HCT116 (cell line): ENCODE measurements at regions not wholly inside any gene's neighbourhood (a gene's known extent, or its start where the extent isn't known, plus 50 kb on each side); places are given as distances from the start of the nearest gene placed in this dataset.

Source experiments
- EZH2 ChIP-seq: fragments of 200-600 bp; sonication (generic); IDR thresholded peaks from 2 replicates; pipeline ENCODE4 v1.6.1; 2017; ENCODE audit warnings: antibody characterized with exemption, mixed run types
- POLR2A ChIP-seq: IDR thresholded peaks from 2 replicates; pipeline ENCODE4 v1.7.0; 2011; ENCODE audit warnings: borderline replicate concordance; ENCODE audit not compliant: insufficient read depth, insufficient read length; ENCODE audit errors: extremely low read depth
- RAD21 ChIP-seq: IDR thresholded peaks from 2 replicates; pipeline ENCODE4 v1.6.1; 2012; ENCODE audit warnings: low read depth, mild to moderate bottlenecking
- REST ChIP-seq: IDR thresholded peaks from 2 replicates; pipeline ENCODE4 v1.6.1; 2012; ENCODE audit warnings: low read depth
- SRF ChIP-seq: IDR thresholded peaks from 2 replicates; pipeline ENCODE4 v1.6.1; 2012; ENCODE audit warnings: low read depth
- TCF7L2 ChIP-seq: IDR thresholded peaks from 2 replicates; pipeline ENCODE4 v1.7.0; 2011; ENCODE audit warnings: borderline replicate concordance, inconsistent platforms; ENCODE audit not compliant: insufficient read depth, insufficient read length; ENCODE audit errors: extremely low read depth
- YY1 ChIP-seq: IDR thresholded peaks from 2 replicates; pipeline ENCODE4 v1.6.1; 2011; ENCODE audit warnings: low read length, low read depth, moderate library complexity, mild to moderate bottlenecking; ENCODE audit not compliant: insufficient replicate concordance; ENCODE audit errors: extremely low read depth
- TF ChIP-seq, protein P1 (sequence below): IDR thresholded peaks from 2 replicates; pipeline ENCODE4 v1.6.1; 2012
- TF ChIP-seq, protein P2 (sequence below), 3 experiments: fragments of 200-600 bp in 1 of 3; sonication (generic) in 1 of 3; IDR thresholded peaks in 2 of 3; conservative IDR thresholded peaks in 1 of 3; 2 replicates each; pipeline ENCODE4 v1.5.1; 2012 to 2017; ENCODE audit warnings: low read depth in 2 of 3, low read length in 2 of 3, antibody characterized with exemption in 1 of 3, borderline replicate concordance in 1 of 3, control low read depth in 1 of 3, mild to moderate bottlenecking in 1 of 3, mixed read lengths in 1 of 3, mixed run types in 1 of 3, moderate library complexity in 1 of 3; ENCODE audit not compliant: insufficient read depth in 1 of 3

DNA sequence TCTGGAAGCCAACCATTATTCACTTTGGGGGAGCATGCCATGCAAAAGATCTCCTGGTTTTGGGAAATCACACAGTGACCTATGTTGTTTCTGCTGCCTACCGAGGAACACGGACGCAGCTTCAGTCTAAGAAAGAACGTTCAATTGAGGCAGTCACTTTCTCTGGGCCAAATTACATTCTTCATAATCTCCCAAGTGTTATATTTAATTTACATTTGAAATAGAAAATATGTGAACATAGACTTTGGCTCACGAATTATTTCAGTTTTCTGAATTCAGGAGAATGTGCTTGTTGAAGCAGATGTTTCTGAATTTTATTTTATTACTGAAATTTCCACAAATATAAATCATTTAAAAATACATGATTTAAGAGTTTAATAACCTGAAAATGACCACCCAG lies 93.6 kb upstream of the KCNJ16 start:
- TF ChIP-seq RAD21 (no peak), EZH2 (no peak), SRF (no peak), POLR2A (no peak), YY1 (no peak), REST (no peak), TCF7L2 (no peak)
- TF ChIP-seq, protein P1, sequence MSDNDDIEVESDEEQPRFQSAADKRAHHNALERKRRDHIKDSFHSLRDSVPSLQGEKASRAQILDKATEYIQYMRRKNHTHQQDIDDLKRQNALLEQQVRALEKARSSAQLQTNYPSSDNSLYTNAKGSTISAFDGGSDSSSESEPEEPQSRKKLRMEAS, result no peak
- TF ChIP-seq, protein P2, sequence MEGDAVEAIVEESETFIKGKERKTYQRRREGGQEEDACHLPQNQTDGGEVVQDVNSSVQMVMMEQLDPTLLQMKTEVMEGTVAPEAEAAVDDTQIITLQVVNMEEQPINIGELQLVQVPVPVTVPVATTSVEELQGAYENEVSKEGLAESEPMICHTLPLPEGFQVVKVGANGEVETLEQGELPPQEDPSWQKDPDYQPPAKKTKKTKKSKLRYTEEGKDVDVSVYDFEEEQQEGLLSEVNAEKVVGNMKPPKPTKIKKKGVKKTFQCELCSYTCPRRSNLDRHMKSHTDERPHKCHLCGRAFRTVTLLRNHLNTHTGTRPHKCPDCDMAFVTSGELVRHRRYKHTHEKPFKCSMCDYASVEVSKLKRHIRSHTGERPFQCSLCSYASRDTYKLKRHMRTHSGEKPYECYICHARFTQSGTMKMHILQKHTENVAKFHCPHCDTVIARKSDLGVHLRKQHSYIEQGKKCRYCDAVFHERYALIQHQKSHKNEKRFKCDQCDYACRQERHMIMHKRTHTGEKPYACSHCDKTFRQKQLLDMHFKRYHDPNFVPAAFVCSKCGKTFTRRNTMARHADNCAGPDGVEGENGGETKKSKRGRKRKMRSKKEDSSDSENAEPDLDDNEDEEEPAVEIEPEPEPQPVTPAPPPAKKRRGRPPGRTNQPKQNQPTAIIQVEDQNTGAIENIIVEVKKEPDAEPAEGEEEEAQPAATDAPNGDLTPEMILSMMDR (IDR thresholded peaks at IDR 0.05 in 2 of 3, conservative IDR thresholded peaks at IDR 0.05 in 1 of 3; ENCODE audit: borderline replicate concordance in 1 of 3, insufficient read depth in 1 of 3, low read depth in 2 of 3, low read length in 2 of 3), result no peak
